ENCODE measurements at regions not wholly inside any gene's neighbourhood (a gene's known extent, or its start where the extent isn't known, plus 50 kb on each side); places are given as distances from the start of the nearest gene placed in this dataset.
"Not testable (repeated sequence)": the region's sequence is repeated elsewhere in the genome, so short reads cannot be mapped to it uniquely, and the experiment has no call there.

DNA sequence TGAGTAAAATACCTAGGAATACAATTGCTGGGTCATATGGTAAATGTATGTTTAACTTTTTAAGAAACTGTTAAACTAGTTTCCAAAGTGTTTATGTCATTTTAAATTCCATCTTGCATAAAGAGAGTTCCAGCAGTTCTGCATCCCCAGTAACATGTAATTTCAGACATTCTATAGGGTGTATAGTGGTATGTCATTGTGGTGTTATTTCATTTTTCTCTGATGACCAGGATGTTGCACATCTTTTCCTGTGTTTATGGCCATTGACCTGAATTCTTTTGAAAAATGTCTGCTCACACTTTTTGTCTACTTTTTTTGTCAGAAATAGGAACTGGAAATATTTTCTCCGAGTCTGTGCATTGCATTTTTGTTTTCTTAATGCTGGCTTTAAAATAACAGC is 128.9 kb downstream of the TMEM200A start:
- peak; percentile 52 for DNase-seq (ENCODE audit: low read depth)

DNA sequence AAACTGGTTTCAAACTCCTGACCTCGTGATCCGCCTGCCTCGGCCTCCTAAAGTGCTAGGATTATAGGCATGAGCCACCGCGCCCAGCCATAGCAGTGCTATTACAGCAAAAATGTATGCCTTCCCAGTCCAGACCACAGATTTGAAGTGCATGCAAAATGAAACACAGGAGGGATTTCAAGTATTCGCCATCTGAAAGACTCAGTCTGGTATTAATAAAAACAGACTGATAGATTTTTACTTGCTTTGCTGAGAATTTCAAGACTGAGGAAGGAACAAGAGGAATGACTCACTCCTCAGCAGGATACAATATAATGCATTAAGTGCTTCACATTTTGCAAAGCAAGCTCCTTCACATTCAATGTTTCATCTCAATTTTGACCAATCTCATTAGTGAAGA is 134.9 kb downstream of the TMEM200A start:
- DNase-seq (ENCODE audit: low read depth): peak; percentile 29

DNA sequence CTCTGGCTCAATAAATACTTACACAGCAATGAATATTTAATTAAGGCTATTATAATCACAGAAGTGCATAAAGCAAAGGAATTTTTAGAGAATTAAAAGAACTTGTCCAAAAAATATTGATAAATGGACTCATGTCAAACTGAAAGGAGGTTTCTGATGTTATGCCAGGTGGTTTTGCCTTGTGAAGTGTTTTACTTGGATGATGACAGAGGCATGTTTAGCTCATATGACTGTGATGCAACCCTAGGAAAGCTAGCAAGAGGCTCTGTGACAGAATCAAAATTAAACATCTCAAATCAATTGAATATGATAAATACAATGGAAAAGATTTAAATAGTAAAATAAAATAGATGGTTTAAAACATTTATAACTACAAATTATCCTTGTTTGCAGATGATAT is 137.3 kb downstream of the TMEM200A start:
- no peak for DNase-seq (ENCODE audit: low read depth)

DNA sequence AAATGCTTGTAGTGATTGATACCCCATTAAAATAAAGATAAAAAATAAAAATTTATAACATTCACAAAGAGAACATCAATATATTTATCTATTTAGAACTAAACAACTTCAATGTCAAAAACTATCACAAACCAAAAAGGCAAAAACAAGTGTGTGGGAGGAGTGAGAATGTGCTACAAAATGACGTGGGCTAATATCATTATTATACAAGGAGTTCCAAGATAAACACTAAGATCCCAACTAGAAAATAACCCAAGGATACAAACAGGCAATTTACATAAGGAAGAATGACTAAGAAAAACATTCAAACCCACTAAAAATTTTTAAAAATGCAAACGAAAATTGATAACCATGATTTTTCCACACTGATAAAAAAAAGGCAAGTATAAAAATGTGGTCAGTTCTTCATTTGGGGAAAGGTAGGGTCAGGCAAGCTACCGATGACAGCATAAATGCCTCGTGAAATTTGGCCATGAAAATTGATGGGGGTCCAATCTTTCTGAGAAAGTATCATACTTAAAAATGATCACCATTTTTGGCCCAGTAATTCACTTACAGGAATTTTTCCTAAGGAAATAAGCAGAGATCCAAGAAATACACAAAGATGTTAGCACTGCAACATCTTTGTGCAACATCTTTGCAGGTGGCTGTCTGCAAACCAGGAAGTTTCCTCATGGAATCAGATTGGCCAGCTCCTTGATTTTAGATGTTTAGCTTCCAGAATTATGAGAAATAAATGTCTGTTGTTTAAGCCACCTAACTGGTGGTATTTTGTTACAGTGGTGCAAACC is 140.2 kb downstream of the TMEM200A start:
- DNase-seq (ENCODE audit: low read depth): no peak

DNA sequence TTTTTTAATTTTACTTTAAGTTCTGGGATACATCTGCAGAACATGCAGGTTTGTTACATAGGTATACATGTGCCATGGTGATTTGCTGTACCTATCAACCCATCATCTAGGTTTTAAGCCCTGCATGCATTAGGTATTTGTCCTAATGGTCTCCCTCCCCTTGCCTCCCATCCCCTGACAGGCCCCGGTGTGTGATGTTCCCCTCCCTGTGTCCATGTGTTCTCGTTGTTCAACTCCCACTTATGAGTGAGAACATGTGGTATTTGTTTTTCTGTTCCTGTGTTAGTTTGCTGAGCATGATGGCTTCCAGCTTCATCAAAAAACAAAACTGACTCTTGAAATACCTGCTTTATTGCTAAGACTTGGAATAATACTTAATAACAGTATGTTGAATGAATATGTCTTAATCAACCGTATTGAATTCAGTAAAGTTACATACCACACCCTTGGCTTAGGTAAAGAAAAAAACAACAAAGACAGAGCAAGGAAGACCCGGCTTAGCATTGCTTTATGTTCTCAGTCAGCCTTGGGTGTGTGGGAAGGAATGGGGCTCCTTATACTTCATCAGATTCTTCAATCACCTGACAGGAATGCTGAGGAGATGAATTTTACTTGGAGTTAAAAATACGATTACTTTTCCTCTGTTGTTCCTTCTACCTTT is 141.3 kb downstream of the TMEM200A start:
- DNase-seq (ENCODE audit: low read depth): not testable (repeated sequence)

DNA sequence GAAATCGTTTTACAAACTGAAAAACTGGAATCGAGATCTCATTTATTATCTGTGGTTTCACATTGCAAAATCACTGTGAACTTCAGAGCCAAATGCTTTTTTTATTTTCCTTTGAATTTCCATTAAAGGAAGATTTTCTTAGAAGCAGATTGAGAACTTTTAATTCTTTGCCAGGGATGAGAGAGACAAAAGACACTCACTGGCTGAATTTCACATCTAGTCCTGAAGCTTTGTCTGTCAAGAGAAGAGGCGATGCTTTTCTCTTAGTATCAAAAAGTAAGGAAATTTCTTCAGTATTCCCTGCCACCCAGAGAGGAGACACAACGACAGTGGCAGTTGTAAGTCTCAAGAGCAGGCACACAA is 141.8 kb downstream of the TMEM200A start:
- DNase-seq (ENCODE audit: low read depth): no peak

DNA sequence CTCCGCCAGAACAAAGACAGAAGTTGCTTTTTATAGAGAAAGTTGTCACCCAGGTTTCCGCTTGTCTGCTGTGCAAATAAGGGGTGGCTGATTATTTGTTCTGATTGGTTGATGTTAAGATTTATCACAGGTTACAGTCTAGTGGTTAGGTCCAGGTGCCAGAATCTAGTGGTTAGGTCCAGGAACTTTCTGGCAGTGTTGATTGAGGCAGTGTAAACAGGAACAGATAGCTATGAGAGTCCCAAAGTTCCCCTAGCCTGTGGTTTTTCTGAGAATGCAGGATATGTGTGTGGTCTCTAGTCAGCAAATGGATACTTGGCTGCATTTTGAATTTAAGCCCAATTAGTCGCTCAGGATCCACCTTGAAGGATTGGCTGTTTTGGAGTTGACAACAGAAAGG is 148.0 kb downstream of the TMEM200A start:
- DNase-seq (ENCODE audit: low read depth): peak; percentile 85

DNA sequence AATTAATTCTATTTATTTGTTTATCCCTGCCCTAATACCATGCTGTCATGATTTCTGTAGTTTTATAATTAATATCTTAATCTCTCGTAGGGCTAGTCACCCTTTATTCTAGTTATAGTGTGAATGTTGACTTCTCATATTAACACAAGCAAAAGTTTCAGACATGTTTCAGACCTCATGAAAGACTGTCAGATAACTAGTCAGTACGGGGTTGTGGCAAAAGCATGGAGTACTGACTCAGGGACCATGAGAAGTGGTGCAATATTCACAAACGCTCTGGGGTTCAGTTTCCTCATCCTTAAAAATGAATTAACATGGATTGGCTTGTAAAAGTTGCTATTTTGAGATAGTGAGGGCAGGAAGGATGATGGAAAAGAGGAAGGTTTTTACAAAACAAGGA is 148.9 kb downstream of the TMEM200A start:
- DNase-seq (ENCODE audit: low read depth): no peak

DNA sequence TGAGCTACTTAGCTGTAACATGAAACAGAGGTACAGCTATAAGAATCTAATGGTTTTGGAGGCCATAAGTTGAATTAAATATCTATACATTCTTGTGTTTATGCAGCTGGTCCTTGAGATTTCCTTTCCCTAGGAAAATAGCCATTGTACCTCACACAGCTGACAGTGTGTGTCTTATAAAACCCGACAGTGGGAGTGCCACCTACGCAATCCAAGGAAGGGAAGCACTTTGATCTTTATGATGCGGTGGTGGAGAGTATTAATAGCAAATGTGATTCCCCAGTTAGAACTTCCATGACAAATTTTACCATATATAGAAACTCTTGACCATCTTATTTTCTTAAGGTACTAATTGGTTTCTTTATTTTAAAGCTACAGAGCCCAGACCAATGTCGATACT is 149.5 kb downstream of the TMEM200A start:
- DNase-seq (ENCODE audit: low read depth): no peak

DNA sequence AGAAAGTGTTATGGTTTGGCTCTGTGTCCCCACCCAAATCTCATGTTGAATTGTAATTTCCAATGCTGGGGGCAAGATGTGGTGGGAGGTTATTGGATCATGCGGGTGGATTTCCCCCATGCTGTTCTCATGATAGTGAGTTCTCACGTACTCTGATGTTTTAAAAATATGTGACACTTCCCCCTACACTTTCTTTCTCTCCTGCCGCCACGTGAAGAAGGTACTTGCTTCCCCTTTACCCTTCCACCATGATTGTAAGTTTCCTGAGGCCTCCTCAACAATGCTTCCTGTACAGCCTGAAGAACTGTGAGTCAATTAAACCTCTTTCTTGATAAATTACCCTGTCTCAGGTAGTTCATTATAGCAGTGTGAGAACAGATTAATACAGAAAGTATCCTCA is 150.8 kb downstream of the TMEM200A start:
- no peak for DNase-seq (ENCODE audit: low read depth)

DNA sequence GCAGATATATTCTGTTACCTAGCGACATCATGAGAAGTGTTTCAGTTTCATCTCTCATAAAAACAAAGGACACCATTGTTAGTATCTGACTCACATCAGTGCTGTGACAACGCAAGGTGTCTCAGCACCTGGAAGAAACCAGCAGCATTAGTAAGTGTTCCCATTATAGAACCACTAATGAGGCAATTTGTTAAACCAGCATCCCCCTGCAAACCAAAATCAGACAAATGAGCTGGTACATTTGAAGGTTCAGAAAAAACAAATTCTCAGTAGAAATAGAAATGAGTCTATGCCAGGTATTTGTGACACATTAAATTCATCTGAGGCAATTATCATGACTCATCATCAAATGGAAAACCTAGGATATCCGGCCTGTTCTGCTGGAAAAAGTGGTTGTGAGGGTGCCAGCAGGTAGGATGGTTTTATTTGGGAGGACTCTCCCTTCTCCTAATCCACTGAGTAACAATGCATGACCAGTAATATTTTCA is 151.7 kb downstream of the TMEM200A start:
- peak; percentile 88 for DNase-seq (ENCODE audit: low read depth)

DNA sequence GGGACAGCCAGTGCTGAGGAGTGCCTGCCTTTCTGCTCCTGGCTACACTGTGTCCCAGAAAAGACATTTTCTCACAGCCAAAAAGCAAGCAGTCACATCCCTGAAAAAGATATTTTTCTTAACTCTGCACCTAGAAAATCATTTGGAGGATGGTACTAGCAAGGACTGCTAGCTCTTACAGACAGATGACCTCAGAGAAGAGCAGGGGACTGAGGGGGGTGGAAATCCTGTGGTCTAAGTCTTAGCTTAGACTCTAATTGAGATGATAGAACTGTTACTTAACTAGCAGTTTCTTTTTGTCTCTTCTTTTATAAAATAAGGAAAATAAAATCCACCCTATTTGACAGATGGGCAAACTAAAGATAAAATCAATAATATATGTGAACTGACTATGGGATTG is 152.8 kb downstream of the TMEM200A start:
- DNase-seq (ENCODE audit: low read depth): no peak

DNA sequence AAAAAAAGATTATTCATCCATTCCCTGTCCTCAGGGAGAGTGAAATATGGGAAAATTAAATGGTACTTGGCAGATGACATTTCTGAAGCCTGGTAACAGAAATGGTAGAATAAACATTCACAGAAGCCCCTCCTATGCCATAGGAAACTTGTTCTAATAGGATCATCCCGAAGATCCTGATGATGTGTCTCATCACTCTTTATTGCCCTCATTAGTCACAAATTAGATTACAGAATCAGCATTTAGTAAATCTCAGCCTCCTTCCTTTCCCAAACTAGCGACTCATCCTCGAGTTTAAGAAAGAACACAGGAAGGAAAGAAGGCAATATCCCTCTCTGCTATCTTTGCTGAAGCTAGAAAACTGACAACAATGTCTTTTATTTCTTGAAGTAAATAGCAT is 154.4 kb downstream of the TMEM200A start:
- DNase-seq (ENCODE audit: low read depth): peak; percentile 70

DNA sequence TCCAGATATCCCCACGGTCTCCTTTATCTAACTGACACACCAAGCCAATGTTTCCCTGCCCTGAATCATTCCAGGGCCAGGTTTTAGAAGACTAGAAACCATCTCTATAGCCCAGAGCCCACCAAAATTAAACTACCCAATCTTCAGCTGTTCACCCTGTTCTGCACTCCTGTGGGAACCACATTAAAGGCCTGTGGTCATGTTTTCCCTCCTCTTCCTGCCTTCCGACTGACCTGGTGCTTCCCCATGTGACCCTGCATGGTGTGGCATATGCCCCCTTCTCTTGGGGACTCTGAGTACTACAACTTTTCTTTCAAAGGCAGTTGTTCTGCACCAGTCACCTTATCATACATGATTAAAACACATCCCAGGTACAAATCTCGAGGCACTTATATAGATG is 155.0 kb downstream of the TMEM200A start:
- DNase-seq (ENCODE audit: low read depth): no peak

DNA sequence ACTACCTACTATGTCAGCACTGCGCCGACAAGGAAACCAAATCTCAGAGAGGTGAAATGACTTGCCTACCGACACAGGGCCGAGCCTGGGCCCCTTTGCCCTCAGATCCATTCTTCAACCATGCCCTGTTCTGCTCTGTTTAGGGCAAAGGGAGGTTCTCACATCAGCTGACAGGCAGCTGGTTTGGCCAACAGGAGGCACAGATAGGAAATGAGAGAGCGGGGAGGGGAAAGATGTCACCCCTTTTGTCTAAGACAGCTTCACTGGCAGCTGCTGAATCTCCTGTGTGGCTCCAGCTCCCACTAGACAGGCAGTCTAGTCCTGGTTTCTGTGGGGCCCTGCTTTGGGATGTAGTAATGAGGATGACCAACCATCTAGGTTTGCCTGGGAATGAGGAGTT is 158.7 kb downstream of the TMEM200A start:
- no peak for DNase-seq (ENCODE audit: low read depth)

DNA sequence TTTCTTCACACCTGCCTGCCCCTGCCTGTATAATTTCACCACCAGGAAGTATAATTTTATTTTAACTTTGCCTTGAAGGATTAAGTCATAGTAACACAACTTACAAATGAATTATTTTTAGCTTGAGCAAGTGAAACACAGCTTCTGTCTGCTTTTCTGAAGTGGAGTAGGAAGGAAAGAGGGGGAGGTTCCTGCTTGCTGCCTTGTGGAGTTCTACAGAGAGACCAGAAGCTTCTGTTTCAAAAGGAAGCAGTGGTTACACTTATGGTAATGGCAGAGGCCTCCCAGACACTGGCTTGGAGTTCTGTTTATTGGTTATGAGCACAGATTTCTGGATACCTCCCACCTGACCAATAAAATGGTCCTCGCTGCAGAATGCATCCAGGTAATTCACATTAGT is 159.6 kb downstream of the TMEM200A start:
- DNase-seq (ENCODE audit: low read depth): no peak

DNA sequence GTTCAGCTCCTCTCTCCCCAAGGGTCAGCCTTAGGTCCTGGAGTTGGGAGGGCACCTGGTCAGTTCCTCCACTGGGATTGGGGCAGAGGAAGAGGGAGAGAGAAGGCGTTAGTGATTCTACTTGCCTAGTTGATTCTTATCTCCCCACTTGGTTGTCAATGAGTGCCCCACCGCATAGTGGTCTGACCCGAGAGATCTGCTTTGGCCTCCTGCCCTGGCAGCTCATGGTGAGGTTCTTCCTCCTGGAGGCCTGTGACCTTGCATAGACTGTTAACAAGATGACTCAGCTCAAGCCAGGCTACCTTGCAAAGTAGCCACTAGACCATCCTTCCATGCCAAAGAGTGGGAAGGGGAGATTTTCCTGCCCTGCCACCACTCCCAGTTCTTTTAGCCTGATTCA is 160.6 kb downstream of the TMEM200A start:
- DNase-seq (ENCODE audit: low read depth): no peak

DNA sequence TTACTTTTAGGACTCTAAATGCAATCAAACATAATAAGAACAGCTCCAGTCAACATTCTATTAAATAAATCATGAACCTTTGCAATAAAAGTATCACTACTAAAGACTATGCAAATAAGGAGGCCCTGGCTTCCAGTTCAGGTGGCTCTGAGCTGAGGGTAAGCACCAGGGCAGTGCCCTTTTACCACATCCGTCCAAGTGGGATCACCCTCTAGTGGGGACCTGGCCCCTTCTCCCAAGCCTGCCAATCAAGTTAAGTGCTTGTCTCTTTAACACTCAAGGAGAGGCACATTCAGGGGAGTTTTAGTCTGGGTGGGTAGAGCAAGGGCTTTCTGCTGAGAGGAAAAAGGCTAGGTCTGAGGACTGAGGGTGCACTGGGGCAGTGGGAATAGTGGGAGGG is 161.4 kb downstream of the TMEM200A start:
- no peak for DNase-seq (ENCODE audit: low read depth)

DNA sequence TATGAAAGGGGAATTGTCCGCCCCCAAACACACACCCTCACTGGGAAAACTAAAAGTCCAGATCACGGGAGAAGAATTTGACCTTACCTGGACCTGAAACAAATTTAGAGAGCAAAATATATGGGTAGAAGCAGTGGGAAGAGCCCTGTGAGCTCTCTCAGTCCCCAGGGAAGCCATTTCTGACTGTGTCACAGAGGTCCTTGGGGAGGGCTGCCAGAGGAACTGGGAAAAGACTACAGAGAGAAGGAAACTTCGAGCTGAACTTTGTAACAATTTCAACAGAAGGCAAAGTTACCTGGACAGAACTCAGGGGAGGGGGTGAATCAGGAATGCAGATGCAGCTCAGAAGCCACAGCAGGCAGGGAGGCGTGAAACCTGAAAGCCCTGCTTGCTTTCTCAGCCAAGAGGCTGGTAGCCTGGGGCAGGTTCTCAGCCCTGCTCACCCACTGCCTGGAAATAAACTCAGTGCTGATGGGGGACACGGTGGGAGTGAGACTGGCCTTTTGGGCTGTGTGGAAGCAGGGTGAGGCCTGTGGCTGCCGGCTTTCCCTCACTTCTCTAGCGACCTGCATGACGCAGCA is 163.8 kb downstream of the TMEM200A start:
- DNase-seq (ENCODE audit: low read depth): no peak

DNA sequence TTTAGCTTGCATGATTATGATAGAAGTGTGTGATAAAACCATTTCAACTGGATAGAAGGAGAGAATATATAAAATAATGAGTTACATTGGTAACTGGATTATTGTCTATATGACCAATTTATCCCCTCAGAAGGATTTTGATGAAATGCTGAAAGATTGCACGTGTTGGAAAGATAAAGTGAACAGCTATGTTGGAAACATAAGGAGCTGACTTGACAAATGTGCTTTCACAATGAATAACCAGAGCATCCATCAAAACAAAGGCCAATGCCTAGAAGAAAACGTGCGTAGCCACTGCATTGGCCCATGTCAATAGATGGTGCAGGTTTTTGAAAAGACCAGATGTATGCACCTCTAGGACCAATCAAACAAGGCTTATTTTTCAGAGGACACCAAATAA is 168.8 kb downstream of the TMEM200A start:
- no peak for DNase-seq (ENCODE audit: low read depth)

DNA sequence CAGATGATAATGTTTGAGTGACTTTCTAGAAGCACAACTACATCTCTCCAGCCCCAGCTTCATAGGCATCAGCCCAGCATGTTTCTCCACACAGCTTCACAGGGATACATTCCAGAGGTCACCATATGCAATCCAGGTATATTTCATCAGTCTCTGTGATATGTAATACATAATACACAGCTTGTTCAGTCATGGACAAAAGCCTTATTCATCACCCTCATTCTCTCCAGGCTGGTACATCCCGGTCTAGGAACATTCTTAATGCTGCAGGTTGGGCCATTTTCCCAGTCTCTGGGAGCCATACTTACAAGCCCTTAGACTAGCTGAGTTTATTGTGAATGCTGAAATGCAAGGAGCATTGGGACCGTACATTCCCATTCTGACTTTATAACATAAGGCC is 169.4 kb downstream of the TMEM200A start:
- DNase-seq (ENCODE audit: low read depth): no peak

DNA sequence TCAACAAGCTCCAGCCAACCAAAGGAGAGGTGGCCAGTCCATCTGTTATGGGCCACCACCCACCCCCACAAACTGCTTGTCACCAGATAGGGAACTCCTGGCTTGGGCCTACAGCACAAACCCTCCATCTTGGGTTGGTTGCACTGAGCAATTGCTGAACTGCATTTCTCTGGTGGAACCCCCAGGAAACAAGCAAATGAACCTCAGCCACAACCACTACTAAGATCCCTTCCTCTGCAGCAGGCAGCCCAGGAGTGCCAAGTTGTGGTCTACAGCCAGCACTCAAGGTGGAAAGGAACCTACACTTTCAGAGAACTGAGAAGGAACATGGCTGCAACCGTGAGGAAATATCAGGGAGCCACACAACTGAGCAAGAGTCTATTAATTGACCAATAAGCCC is 171.6 kb downstream of the TMEM200A start:
- DNase-seq (ENCODE audit: low read depth): no peak

DNA sequence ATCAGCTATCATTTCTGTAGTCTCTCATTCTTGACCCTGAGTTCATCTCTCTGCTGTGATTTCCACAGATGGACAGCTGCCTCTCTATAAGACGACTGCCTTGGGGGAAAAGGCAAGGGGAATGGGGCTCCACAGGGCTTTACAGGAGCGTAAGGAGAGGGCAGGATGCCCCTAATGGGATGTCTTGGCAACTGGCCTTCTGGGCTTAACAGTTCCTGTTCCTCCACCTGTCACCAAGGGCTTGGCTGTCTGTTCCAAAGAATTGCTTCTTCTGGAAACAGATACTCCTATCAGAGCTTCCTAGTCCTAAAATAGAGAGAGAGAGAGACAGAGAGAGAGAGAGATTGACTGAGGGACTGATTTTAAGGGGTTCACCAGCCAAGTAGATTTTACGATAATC is 181.9 kb downstream of the TMEM200A start:
- no peak for DNase-seq (ENCODE audit: low read depth)
